GM23338 (cell line): ENCODE measurements at regions not wholly inside any gene's neighbourhood (a gene's known extent, or its start where the extent isn't known, plus 50 kb on each side); places are given as distances from the start of the nearest gene placed in this dataset.

Experiments used
- ATAC-seq: fragments of 200-7000 bp; cut with Tn5 transposase; 3 replicates; pipeline ENCODE4 v1.9.1; 2020
- DNase-seq: peaks from one replicate; pipeline ENCODE4 v3.0.0-alpha.2; 2015; ENCODE audit warnings: low spot score
- H2AFZ ChIP-seq: fragments of 200-600 bp; sonication (generic); 2 replicates; pipeline ENCODE4 v1.8.0; 2016; ENCODE audit warnings: antibody characterized with exemption, mild to moderate bottlenecking, moderate library complexity
- H3F3A ChIP-seq: fragments of 200-600 bp; sonication (generic); replicated peaks from 2 replicates; pipeline ENCODE4 v1.8.0; 2017; ENCODE audit warnings: antibody characterized with exemption, mixed run types, low read depth
- H3K27ac ChIP-seq: fragments of 200-600 bp; sonication (generic); 2 replicates; pipeline ENCODE4 v1.6.1; 2016; ENCODE audit warnings: low read depth
- H3K27me3 ChIP-seq: fragments of 200-600 bp; sonication (generic); 2 replicates; pipeline ENCODE4 v1.8.0; 2016; ENCODE audit warnings: mild to moderate bottlenecking, mixed run types, moderate library complexity; ENCODE audit not compliant: insufficient read depth
- H3K36me3 ChIP-seq: fragments of 200-600 bp; sonication (generic); 2 replicates; pipeline ENCODE4 v1.8.0; 2016; ENCODE audit warnings: mild to moderate bottlenecking; ENCODE audit not compliant: insufficient read depth
- H3K4me1 ChIP-seq: fragments of 200-600 bp; sonication (generic); 2 replicates; pipeline ENCODE4 v1.8.0; 2016; ENCODE audit warnings: mild to moderate bottlenecking, moderate library complexity; ENCODE audit not compliant: insufficient read depth
- H3K4me2 ChIP-seq: fragments of 200-600 bp; sonication (generic); 2 replicates; pipeline ENCODE4 v1.7.1; 2017; ENCODE audit warnings: mixed run types
- H3K4me3 ChIP-seq: fragments of 200-600 bp; sonication (generic); 2 replicates; pipeline ENCODE4 v1.6.1; 2016; ENCODE audit warnings: mixed run types
- H3K79me2 ChIP-seq: fragments of 200-600 bp; sonication (generic); replicated peaks from 2 replicates; pipeline ENCODE4 v1.8.0; 2017; ENCODE audit warnings: mild to moderate bottlenecking; ENCODE audit not compliant: insufficient read depth
- H3K9me2 ChIP-seq: fragments of 200-600 bp; sonication (generic); 2 replicates; pipeline ENCODE4 v1.8.0; 2017; ENCODE audit not compliant: insufficient read depth
- H4K20me1 ChIP-seq: fragments of 200-600 bp; sonication (generic); replicated peaks from 2 replicates; pipeline ENCODE4 v1.8.0; 2017; ENCODE audit warnings: mild to moderate bottlenecking; ENCODE audit not compliant: insufficient read depth
- H3K27ac Mint-ChIP-seq: 2 replicates; pipeline ENCODE4 v1.8.0; 2020; ENCODE audit warnings: inconsistent platforms, mild to moderate bottlenecking, moderate library complexity, mixed read lengths
- H3K27me3 Mint-ChIP-seq: 3 replicates; pipeline ENCODE4 v1.8.0; 2022; ENCODE audit warnings: low read depth, mild to moderate bottlenecking, moderate library complexity, mixed read lengths, inconsistent platforms; ENCODE audit not compliant: insufficient read depth, poor library complexity
- H3K36me3 Mint-ChIP-seq: 3 replicates; pipeline ENCODE4 v1.8.0; 2021; ENCODE audit warnings: low read depth, mild to moderate bottlenecking, inconsistent platforms, moderate library complexity, mixed read lengths
- H3K4me1 Mint-ChIP-seq: 3 replicates; pipeline ENCODE4 v1.8.0; 2020; ENCODE audit warnings: mild to moderate bottlenecking, inconsistent platforms, mixed read lengths
- H3K4me3 Mint-ChIP-seq: 3 replicates; pipeline ENCODE4 v1.8.0; 2021; ENCODE audit warnings: moderate library complexity, mild to moderate bottlenecking, inconsistent platforms, mixed read lengths
- H3K9me3 Mint-ChIP-seq: 3 replicates; pipeline ENCODE4 v1.8.0; 2020; ENCODE audit warnings: moderate library complexity, mild to moderate bottlenecking, inconsistent platforms, mixed read lengths
- CREB1 ChIP-seq: fragments of 250-450 bp; sonication (Bioruptor Pico); IDR thresholded peaks from 2 replicates; pipeline ENCODE4 v1.5.0; 2020; ENCODE audit warnings: low read depth, mild to moderate bottlenecking, moderate library complexity
- CTCF ChIP-seq, 2 experiments: fragments of 200-600 bp in 1 of 2; sonication (generic) in 1 of 2; conservative IDR thresholded peaks; 2 replicates each; pipeline versions ENCODE4 v1.5.1 to v1.6.1; 2016 to 2017; ENCODE audit warnings: antibody characterized with exemption in 2 of 2, low read depth in 2 of 2, mild to moderate bottlenecking in 2 of 2, moderate library complexity in 1 of 2
- EZH2 ChIP-seq: fragments of 200-600 bp; sonication (generic); IDR thresholded peaks from one replicate; pipeline ENCODE4 v1.8.0; 2017; ENCODE audit warnings: antibody characterized with exemption, mild to moderate bottlenecking, low read depth; ENCODE audit not compliant: unreplicated experiment
- EZH2phosphoT487 ChIP-seq: fragments of 200-600 bp; sonication (generic); IDR thresholded peaks from one replicate; pipeline ENCODE4 v1.8.1; 2018; ENCODE audit warnings: antibody characterized with exemption; ENCODE audit not compliant: unreplicated experiment
- JUNB ChIP-seq: IDR thresholded peaks from one replicate; pipeline ENCODE4 v1.6.1; 2016; ENCODE audit warnings: antibody characterized with exemption; ENCODE audit not compliant: unreplicated experiment
- NANOG ChIP-seq: IDR thresholded peaks from 2 replicates; pipeline ENCODE4 v1.6.1; 2016; ENCODE audit warnings: antibody characterized with exemption, borderline replicate concordance
- POLR2AphosphoS5 ChIP-seq: IDR thresholded peaks from 2 replicates; pipeline ENCODE4 v1.6.1; 2016; ENCODE audit warnings: antibody characterized with exemption, low read depth
- REST ChIP-seq: IDR thresholded peaks from one replicate; pipeline ENCODE4 v1.6.1; 2018; ENCODE audit warnings: antibody characterized with exemption; ENCODE audit not compliant: unreplicated experiment
- STAT1 ChIP-seq: IDR thresholded peaks from one replicate; pipeline ENCODE4 v1.6.1; 2016; ENCODE audit warnings: antibody characterized with exemption; ENCODE audit not compliant: unreplicated experiment
- ZNF114 ChIP-seq: fragments of 250-450 bp; sonication (Bioruptor Pico); IDR thresholded peaks from 2 replicates; pipeline ENCODE4 v1.5.0; 2020; ENCODE audit warnings: mild to moderate bottlenecking, moderate library complexity
- ZNF331 ChIP-seq: fragments of 250-450 bp; sonication (Bioruptor Pico); IDR thresholded peaks from 2 replicates; pipeline ENCODE4 v1.5.0; 2020; ENCODE audit warnings: low read depth, mild to moderate bottlenecking, moderate library complexity
- TF ChIP-seq, protein P1 (sequence below): IDR thresholded peaks from 2 replicates; pipeline ENCODE4 v1.6.1; 2016; ENCODE audit warnings: antibody characterized with exemption

- no peak for TF ChIP-seq REST
- no peak for TF ChIP-seq CREB1
- TF ChIP-seq NANOG: no peak
- TF ChIP-seq ZNF114: no peak
- TF ChIP-seq EZH2: no peak
- no peak for TF ChIP-seq JUNB
Observed at GRCh38 chr10:61354401-61354975, 98.7 kb downstream of the TMEM26 start (continued).

GRCh38 chr10:61350794-61351193 is 102.4 kb downstream of the TMEM26 start:
- Histone ChIP-seq H3K27me3 (no peaks in the 10 kb centered on the region), H3K36me3 (no peaks in the 10 kb centered on the region), H3K79me2 (no peaks in the 10 kb centered on the region), H3K9me2 (no peaks in the 10 kb centered on the region), H3K27ac (no peak overlapping the region), H3K4me1 (no peaks in the 10 kb centered on the region), H4K20me1 (no peaks in the 10 kb centered on the region), H3K4me3 (no peak overlapping the region), H3F3A (no peaks in the 10 kb centered on the region), H2AFZ (no peak overlapping the region), H3K4me2 (no peak overlapping the region)
- no peaks in the 10 kb centered on the region for H3K4me1 Mint-ChIP-seq
- H3K36me3 Mint-ChIP-seq: no peaks in the 10 kb centered on the region
- H3K27me3 Mint-ChIP-seq: no peaks in the 10 kb centered on the region
- DNase-seq (no peak), ATAC-seq (no peak)
- no peak overlapping the region for H3K27ac Mint-ChIP-seq
- H3K9me3 Mint-ChIP-seq: no peaks in the 10 kb centered on the region
- H3K4me3 Mint-ChIP-seq: no peak overlapping the region
- TF ChIP-seq, protein P1, sequence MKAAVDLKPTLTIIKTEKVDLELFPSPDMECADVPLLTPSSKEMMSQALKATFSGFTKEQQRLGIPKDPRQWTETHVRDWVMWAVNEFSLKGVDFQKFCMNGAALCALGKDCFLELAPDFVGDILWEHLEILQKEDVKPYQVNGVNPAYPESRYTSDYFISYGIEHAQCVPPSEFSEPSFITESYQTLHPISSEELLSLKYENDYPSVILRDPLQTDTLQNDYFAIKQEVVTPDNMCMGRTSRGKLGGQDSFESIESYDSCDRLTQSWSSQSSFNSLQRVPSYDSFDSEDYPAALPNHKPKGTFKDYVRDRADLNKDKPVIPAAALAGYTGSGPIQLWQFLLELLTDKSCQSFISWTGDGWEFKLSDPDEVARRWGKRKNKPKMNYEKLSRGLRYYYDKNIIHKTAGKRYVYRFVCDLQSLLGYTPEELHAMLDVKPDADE: no peak
- TF ChIP-seq JUNB (no peak), REST (no peak), CREB1 (no peak), EZH2phosphoT487 (no peak), NANOG (no peak), STAT1 (no peak), CTCF (conservative IDR thresholded peaks at IDR 0.05; ENCODE audit: low read depth in 2 of 2) (no peak), POLR2AphosphoS5 (no peak), ZNF114 (no peak), ZNF331 (CRISPR knock-in tag) (no peak), EZH2 (no peak)
